GM19324 (cell line): ENCODE measurements at regions not wholly inside any gene's neighbourhood (a gene's known extent, or its start where the extent isn't known, plus 50 kb on each side); places are given as distances from the start of the nearest gene placed in this dataset.

Experiments
- ATAC-seq: cut with Tn5 transposase; IDR thresholded peaks from one replicate; pipeline ENCODE4 v1.9.1; 2021; ENCODE audit warnings: mild to moderate bottlenecking, moderate library complexity; ENCODE audit not compliant: unreplicated experiment, low FRiP score

- ATAC-seq = no peak
These were observed 353.6 kb upstream of the TRIB2 start for GRCh38 chr2:12363138-12363537.

GRCh38 chr2:12363569-12363968 is 353.2 kb upstream of the TRIB2 start:
- ATAC-seq = no peak

DNA sequence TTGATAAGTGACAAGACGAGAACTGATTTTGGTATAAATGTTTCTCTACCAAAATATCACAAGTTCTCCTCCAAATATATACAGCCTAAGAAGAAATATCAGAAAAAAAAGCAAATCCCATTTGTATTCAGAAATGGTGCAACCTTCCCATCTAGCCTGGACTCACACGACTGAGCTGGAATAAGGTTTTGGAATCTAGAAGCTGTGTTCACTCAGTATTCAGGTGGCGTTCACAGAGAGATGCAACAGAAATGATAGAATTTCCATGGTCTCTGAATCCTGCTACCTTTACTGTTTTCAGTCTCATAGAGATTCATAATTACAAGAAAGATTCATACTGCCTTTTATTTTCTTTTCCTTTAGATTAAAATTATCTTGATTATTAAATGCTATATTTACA is 347.2 kb upstream of the TRIB2 start:
- no peak for ATAC-seq

GRCh38 chr2:12376025-12376424 is 340.7 kb upstream of the TRIB2 start:
- no peak for ATAC-seq

DNA sequence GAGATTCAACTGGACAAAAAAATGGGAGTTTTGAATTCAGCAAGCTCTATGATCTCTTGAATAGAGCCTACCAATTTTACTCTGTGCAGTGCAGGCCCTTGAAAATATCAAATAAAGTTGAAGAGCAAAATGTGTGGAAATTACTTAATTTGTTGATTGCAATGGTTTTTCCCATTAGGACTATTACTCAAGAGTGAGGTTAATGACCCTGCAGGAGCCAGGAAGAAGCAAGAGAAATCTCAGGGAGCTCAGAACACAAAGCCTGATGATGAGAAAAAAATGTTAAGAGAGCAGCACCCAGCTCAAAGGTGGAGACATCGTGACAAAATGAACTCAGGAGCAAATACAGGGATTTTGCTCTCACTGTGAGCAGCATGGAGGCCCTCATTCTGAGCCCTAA is 337.6 kb upstream of the TRIB2 start:
- ATAC-seq = no peak

DNA sequence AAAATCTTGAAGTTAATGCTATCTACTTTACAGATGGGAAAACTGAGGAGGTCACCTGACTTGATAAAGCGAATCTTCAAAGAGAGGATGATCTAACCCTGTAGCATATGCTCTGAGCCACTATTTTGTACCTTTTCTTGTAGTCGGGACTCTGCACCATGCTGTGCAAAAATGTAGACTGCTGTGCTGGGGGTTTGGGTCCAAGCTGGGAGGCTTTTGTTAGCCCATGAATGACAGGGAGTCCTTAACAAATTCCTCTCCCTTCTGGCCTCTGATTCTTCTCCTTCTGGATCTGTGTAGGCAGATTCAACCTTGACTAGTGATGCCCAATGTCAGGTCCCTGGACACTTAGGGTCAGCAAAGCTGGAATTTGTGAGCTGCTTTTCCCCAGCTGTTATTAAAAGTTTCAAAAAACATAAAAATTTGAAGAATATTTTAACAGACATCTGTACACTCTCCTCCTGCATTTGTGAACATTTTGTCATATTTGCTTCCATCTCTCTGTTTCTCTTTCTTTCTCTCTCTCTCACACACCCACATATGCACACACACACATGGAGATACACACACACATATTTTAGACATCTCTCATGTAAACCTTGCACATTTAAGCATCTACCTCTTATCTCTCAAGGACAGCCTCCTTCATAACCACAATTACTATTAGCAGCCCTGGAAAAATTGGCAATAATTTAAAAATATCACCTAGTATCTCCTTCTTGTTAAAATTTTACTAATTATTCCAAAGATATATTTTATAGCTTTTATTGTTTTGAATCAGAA is 335.0 kb upstream of the TRIB2 start:
- ATAC-seq = no peak

- ATAC-seq = no peak
These were observed 334.4 kb upstream of the TRIB2 start for GRCh38 chr2:12382366-12382765.

DNA sequence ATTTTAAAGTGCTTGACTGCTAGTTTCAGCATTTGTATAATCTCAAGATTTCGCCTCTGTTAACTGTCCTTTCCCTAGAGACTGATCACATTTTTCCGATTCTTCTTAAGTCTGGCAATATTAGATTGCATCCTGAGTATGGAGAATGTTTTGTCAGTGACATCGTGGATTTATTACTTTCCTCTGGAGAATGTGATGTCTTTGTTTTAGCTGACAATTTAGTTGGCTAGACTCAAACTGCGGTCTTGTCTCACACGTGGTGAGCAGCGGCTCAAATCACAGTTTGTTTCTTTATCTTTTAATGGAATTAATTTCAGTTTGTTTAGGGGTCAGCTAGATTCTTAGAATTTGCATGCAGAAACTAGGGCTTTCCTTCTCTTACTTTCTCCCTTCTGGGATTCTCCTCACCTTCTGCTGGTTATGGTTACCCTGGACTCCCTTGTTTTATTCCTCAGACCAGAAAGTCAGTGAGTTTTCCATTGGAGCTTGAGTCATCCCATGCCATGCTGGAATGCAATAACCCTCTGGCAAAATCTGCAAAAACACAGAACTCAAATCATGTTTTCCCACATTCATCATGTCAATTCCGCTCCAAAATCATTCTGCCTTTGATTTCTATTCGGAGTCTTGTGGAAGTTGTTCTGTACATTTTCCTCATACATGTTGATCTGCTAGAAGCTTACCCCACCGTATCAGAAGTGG is 327.2 kb upstream of the TRIB2 start:
- no peak for ATAC-seq

DNA sequence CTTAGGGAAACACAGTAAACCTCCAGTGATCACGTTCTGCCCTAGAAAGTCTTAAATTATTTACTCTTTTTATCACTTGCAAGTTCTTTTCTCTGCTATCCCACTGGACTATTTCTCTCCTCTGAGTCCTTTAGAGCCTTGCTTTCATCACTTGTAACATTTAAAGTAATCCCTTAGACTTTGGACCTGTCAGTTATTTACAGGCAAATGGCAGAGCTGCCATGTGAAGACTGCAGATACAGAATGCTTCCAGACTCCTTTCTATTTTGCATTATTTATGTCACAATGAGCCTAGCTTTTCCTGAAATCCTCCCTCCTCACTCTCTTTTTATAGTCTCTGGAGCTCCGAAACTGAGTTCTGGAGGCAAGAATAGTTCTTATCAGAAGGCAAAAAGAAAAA is 325.6 kb upstream of the TRIB2 start:
- no peak for ATAC-seq

DNA sequence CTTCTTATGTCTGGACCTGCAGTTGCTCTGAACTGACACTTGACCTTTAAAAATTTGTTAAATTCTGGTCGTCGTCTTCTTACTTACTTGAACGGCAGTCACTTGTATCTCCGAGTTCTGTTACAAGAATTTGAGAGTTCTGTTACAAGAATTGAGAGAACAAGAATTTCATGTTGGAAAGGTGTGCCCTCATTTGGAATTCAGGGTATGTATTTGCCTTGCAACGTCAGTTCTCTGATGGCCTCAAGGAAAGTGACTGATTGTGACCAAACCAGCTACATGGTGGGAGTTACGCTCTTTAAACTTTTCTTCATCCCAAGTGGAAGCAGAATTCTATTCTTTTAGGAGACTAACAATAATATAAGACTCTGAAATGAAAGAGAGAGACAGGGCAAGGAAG is 320.0 kb upstream of the TRIB2 start:
- no peak for ATAC-seq

- ATAC-seq = no peak
These were observed 318.9 kb upstream of the TRIB2 start for GRCh38 chr2:12397854-12398253.

GRCh38 chr2:12399240-12399639 is 317.5 kb upstream of the TRIB2 start:
- no peak for ATAC-seq

- no peak for ATAC-seq
These were observed 316.2 kb upstream of the TRIB2 start for GRCh38 chr2:12400543-12400942.

GRCh38 chr2:12402440-12403139 is 314.1 kb upstream of the TRIB2 start:
- ATAC-seq = no peak

GRCh38 chr2:12404497-12404896 is 312.2 kb upstream of the TRIB2 start:
- ATAC-seq = no peak

DNA sequence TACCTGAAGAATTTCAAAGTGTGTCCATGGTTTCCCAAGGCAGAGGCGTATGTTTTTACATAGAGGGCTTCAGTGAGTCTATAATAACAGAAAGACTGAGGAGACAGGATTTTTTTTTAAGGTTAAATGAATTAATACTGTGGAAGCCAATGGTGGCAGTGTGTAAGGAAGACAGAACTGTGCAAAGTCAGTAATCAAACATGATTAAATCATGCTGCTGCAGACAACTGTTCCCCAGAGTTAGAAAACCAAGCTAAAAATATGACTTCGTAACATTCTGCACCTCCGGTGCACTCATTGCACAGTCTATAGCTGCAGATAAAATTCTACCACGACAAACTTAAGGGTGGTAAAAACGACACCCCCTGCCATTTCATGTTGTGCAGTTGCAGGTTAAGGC is 309.6 kb upstream of the TRIB2 start:
- ATAC-seq = no peak

DNA sequence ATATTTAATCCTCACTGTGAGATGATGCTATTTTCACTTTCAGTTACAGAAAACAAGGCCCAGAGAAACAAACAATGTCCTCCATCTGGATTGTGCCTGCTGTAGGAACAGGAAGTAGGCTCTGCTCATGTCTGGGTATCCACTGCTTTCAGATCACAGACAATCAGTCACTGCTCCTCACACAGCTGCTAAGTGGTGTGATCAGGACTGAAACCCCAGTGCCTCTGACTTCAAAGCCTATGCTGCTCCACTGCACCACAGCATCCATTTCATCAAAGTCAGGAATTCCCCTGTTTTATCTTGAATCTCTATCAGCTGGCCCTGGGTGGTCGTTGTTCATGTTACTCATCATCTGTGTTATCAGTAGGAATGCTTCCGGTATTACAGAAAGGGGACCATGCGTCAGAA is 303.8 kb upstream of the TRIB2 start:
- no peak for ATAC-seq

- ATAC-seq = no peak
These were observed 301.2 kb upstream of the TRIB2 start for GRCh38 chr2:12415536-12415935.

GRCh38 chr2:12416600-12416999 is 300.1 kb upstream of the TRIB2 start:
- ATAC-seq = no peak

- no peak for ATAC-seq
These were observed 298.9 kb upstream of the TRIB2 start for GRCh38 chr2:12417786-12418185.

GRCh38 chr2:12419803-12420202 is 296.9 kb upstream of the TRIB2 start:
- ATAC-seq = no peak

- ATAC-seq = no peak
These were observed 295.7 kb upstream of the TRIB2 start for GRCh38 chr2:12421046-12421445.
